MCF 10A (cell line): ENCODE measurements at regions not wholly inside any gene's neighbourhood (a gene's known extent, or its start where the extent isn't known, plus 50 kb on each side); places are given as distances from the start of the nearest gene placed in this dataset.

Experiments
- BruUV-seq: library from RNA; stranded (reverse); fragments of 400-500 nt; replicated peaks from 2 replicates; lab custom pipeline; 2021; lab: Mats Ljungman, UMichigan
- CTCF ChIA-PET: fragments of 300-600 bp; sonication (Branson Sonifier 250); formaldehyde crosslinking; extraction: SDS; loops from one replicate; lab custom pipeline; 2021; ENCODE audit warnings: antibody characterized with exemption, inconsistent platforms; lab: Yijun Ruan, JAX
- POLR2A ChIA-PET: fragments of 300-600, 350-650 bp; sonication (Branson Sonifier 250); formaldehyde crosslinking; extraction: SDS; loops from one replicate; lab custom pipeline; 2020; ENCODE audit warnings: antibody characterized with exemption, inconsistent platforms; lab: Yijun Ruan, JAX
- DNase-seq: peaks from one replicate; pipeline ENCODE4 v3.0.0-alpha.2; 2018; ENCODE audit not compliant: unreplicated experiment
- H3K27ac Mint-ChIP-seq: one replicate; pipeline ENCODE4 v1.8.0; 2022; ENCODE audit warnings: mild to moderate bottlenecking, low read depth, mixed read lengths; ENCODE audit not compliant: unreplicated experiment
- H3K27me3 Mint-ChIP-seq: one replicate; pipeline ENCODE4 v1.8.0; 2022; ENCODE audit warnings: mixed read lengths; ENCODE audit not compliant: insufficient read depth, unreplicated experiment
- H3K36me3 Mint-ChIP-seq: one replicate; pipeline ENCODE4 v1.8.0; 2022; ENCODE audit warnings: mild to moderate bottlenecking, moderate library complexity, mixed read lengths; ENCODE audit not compliant: insufficient read depth, unreplicated experiment
- H3K4me1 Mint-ChIP-seq: one replicate; pipeline ENCODE4 v1.8.0; 2022; ENCODE audit warnings: mixed read lengths; ENCODE audit not compliant: insufficient read depth, unreplicated experiment
- H3K4me3 Mint-ChIP-seq: one replicate; pipeline ENCODE4 v1.8.0; 2022; ENCODE audit warnings: mild to moderate bottlenecking, moderate library complexity, mixed read lengths; ENCODE audit not compliant: unreplicated experiment
- H3K9me3 Mint-ChIP-seq: one replicate; pipeline ENCODE4 v1.8.0; 2022; ENCODE audit warnings: mixed read lengths; ENCODE audit not compliant: unreplicated experiment
- CTCF ChIP-seq: fragments of 200-600 bp; IDR thresholded peaks from one replicate; pipeline ENCODE4 v1.8.0; 2022; ENCODE audit warnings: antibody characterized with exemption, mild to moderate bottlenecking; ENCODE audit not compliant: unreplicated experiment
- intact Hi-C: fragments of 100-400 bp; cut with micrococcal nuclease; formaldehyde crosslinking; loops from 2 replicates; pipeline ENCODE4 v1.14.1; 2022

- Mint-ChIP-seq H3K4me3 (no peak overlapping the region), H3K36me3 (no peaks in the 10 kb centered on the region), H3K27ac (no peak overlapping the region), H3K4me1 (peaks cover 8% of the 10 kb centered on the region), H3K27me3 (no peaks in the 10 kb centered on the region), H3K9me3 (no peaks in the 10 kb centered on the region)
- no peak for DNase-seq
- POLR2A ChIA-PET = interaction anchor here (1.0 kb wide), 1 partner anchor 16 kb away, joined by 3 read pairs; no protein-coding TSS in a partner anchor
- intact Hi-C loops = no loop called here
- BruUV-seq = no TSS peak
- no peak for TF ChIP-seq CTCF
- CTCF ChIA-PET = interaction anchor here (0.9 to 4.5 kb wide), 5 partner anchors 18 to 451 kb away, joined by 3 to 20 read pairs (median 4); no protein-coding TSS in a partner anchor
Observed at GRCh38 chr5:159536166-159536565, 205.9 kb upstream of the IL12B start.

GRCh38 chr5:159536646-159537045, 206.4 kb upstream of the IL12B start:
- no peaks in the 10 kb centered on the region for H3K27me3 Mint-ChIP-seq
- TF ChIP-seq CTCF = no peak
- intact Hi-C loops = no loop called here
- POLR2A ChIA-PET = interaction anchor here (1.0 kb wide), 1 partner anchor 16 kb away, joined by 3 read pairs; no protein-coding TSS in a partner anchor
- DNase-seq = no peak
- no peak overlapping the region for H3K4me3 Mint-ChIP-seq
- no peaks in the 10 kb centered on the region for H3K9me3 Mint-ChIP-seq
- CTCF ChIA-PET = interaction anchor here (0.6 to 4.5 kb wide), 7 partner anchors 18 to 451 kb away, joined by 3 to 20 read pairs (median 4); no protein-coding TSS in a partner anchor
- BruUV-seq = no TSS peak
- H3K27ac Mint-ChIP-seq = no peak overlapping the region
- no peaks in the 10 kb centered on the region for H3K36me3 Mint-ChIP-seq
- peaks cover 7% of the 10 kb centered on the region for H3K4me1 Mint-ChIP-seq

GRCh38 chr5:159539678-159540077, 209.4 kb upstream of the IL12B start:
- H3K4me3 Mint-ChIP-seq = no peak overlapping the region
- no peaks in the 10 kb centered on the region for H3K27me3 Mint-ChIP-seq
- H3K4me1 Mint-ChIP-seq = peaks cover 7% of the 10 kb centered on the region
- H3K36me3 Mint-ChIP-seq = no peaks in the 10 kb centered on the region
- CTCF ChIA-PET = interaction anchor here (0.8 to 2.2 kb wide), 4 partner anchors 11 to 95 kb away, joined by 3 to 11 read pairs (median 3); no protein-coding TSS in a partner anchor
- no peak overlapping the region for H3K27ac Mint-ChIP-seq
- BruUV-seq = no TSS peak
- intact Hi-C loops = no loop called here
- TF ChIP-seq CTCF = no peak
- no peaks in the 10 kb centered on the region for H3K9me3 Mint-ChIP-seq
- DNase-seq = no peak
- POLR2A ChIA-PET = interaction anchor here (0.6 to 1.4 kb wide), 2 partner anchors 9 to 28 kb away, joined by 3 to 4 read pairs; no protein-coding TSS in a partner anchor

GRCh38 chr5:159543326-159543725, 213.0 kb upstream of the IL12B start:
- Mint-ChIP-seq H3K4me1 (peaks cover 7% of the 10 kb centered on the region), H3K9me3 (peaks cover 12% of the 10 kb centered on the region), H3K27me3 (no peaks in the 10 kb centered on the region), H3K4me3 (no peak overlapping the region), H3K27ac (no peak overlapping the region), H3K36me3 (no peaks in the 10 kb centered on the region)
- POLR2A ChIA-PET = interaction anchor here (0.7 to 1.4 kb wide), 2 partner anchors 78 to 162 kb away, joined by 3 read pairs; no protein-coding TSS in a partner anchor
- DNase-seq = no peak
- intact Hi-C loops = no loop called here
- TF ChIP-seq CTCF = no peak
- no TSS peak for BruUV-seq
- CTCF ChIA-PET = no interaction called here
